ENCODE measurements at regions not wholly inside any gene's neighbourhood (a gene's known extent, or its start where the extent isn't known, plus 50 kb on each side); places are given as distances from the start of the nearest gene placed in this dataset.

DNA sequence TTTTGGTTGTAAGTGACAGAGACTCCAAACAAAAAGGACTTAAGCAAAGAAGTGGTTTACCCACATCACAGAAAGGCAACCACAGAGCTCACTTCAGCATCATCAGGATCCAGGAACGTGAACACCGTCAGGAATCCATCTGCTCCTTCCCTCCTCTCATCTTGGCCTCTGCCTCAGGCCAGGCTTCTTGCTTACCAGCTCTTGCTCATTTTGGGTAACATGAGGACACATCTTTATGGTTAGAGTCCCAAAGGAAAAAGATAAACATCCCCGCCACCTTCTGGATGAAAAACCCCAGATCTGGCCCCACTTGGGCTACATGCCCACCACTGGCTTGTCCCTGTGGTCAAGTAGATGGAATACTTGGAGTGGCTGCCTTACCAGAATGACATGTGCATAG lies 176.8 kb upstream of the RPL34 start:
- Histone ChIP-seq H3K4me2 (no peak overlapping the region), H3K9me3 (no peaks in the 10 kb centered on the region), H4K20me1 (ENCODE audit: insufficient read depth) (no peaks in the 10 kb centered on the region), H3K27me3 (ENCODE audit: insufficient read depth) (peaks cover 41% of the 10 kb centered on the region), H2AFZ (ENCODE audit: low read depth) (no peak overlapping the region), H3K9ac (no peak overlapping the region), H3K79me2 (ENCODE audit: insufficient read depth) (no peaks in the 10 kb centered on the region), H3K27ac (ENCODE audit: low read depth in 2 of 2, low read length in 1 of 2) (no peak overlapping the region), H3K9me2 (no peaks in the 10 kb centered on the region), H3K36me3 (replicated peaks in 1 of 2; ENCODE audit: control insufficient read depth in 1 of 2, insufficient read depth in 2 of 2, low read length in 1 of 2) (no peaks in the 10 kb centered on the region), H3F3A (replicated peaks; ENCODE audit: insufficient read depth) (no peaks in the 10 kb centered on the region), H3K4me3 (ENCODE audit: low read depth in 2 of 2, low read length in 1 of 2) (no peak overlapping the region), H3K4me1 (ENCODE audit: control insufficient read depth in 1 of 2, insufficient read depth in 2 of 2, low read depth in 1 of 2, low read length in 1 of 2) (peaks cover 0 to 5% of the 10 kb centered on the region in 2 experiments; a peak in 1 of 4 replicates)
- 7% methylated on average over 3 of the region's 3 CpGs for WGBS (ENCODE audit: low lambda C conversion rate)
- ChIA-PET POLR2A (no interaction called here), CTCF (interaction anchor here (1.6 kb wide), 1 partner anchor 13 kb away, joined by 4 read pairs; no protein-coding TSS in a partner anchor)
- no peak for DNase-seq
- TF ChIP-seq, protein P1, sequence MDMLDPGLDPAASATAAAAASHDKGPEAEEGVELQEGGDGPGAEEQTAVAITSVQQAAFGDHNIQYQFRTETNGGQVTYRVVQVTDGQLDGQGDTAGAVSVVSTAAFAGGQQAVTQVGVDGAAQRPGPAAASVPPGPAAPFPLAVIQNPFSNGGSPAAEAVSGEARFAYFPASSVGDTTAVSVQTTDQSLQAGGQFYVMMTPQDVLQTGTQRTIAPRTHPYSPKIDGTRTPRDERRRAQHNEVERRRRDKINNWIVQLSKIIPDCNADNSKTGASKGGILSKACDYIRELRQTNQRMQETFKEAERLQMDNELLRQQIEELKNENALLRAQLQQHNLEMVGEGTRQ (IDR thresholded peaks at IDR 0.05; ENCODE audit: borderline replicate concordance, low read depth, low read length) = no peak
- no peak for TF ChIP-seq POLR2AphosphoS5 (IDR thresholded peaks at IDR 0.05; ENCODE audit: low read depth, low read length)
- no peak for TF ChIP-seq YY1 (IDR thresholded peaks at IDR 0.05; ENCODE audit: low read depth)
- TF ChIP-seq RXRA (IDR thresholded peaks at IDR 0.05; ENCODE audit: borderline replicate concordance, low read depth) = no peak
- no peak for TF ChIP-seq GATA2 (CRISPR knock-in tag; IDR thresholded peaks at IDR 0.05)
- TF ChIP-seq TCF12 (IDR thresholded peaks at IDR 0.05) = no peak
- TF ChIP-seq, protein P2, sequence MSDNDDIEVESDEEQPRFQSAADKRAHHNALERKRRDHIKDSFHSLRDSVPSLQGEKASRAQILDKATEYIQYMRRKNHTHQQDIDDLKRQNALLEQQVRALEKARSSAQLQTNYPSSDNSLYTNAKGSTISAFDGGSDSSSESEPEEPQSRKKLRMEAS (IDR thresholded peaks at IDR 0.05; ENCODE audit: low read depth) = no peak
- no peak for TF ChIP-seq NRF1 (IDR thresholded peaks at IDR 0.05; ENCODE audit: low read depth, low read length)
- TF ChIP-seq, protein P3, sequence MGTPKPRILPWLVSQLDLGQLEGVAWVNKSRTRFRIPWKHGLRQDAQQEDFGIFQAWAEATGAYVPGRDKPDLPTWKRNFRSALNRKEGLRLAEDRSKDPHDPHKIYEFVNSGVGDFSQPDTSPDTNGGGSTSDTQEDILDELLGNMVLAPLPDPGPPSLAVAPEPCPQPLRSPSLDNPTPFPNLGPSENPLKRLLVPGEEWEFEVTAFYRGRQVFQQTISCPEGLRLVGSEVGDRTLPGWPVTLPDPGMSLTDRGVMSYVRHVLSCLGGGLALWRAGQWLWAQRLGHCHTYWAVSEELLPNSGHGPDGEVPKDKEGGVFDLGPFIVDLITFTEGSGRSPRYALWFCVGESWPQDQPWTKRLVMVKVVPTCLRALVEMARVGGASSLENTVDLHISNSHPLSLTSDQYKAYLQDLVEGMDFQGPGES (IDR thresholded peaks at IDR 0.05; ENCODE audit: low read depth, low read length) = no peak
- TF ChIP-seq, protein P4, sequence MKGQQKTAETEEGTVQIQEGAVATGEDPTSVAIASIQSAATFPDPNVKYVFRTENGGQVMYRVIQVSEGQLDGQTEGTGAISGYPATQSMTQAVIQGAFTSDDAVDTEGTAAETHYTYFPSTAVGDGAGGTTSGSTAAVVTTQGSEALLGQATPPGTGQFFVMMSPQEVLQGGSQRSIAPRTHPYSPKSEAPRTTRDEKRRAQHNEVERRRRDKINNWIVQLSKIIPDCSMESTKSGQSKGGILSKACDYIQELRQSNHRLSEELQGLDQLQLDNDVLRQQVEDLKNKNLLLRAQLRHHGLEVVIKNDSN (IDR thresholded peaks at IDR 0.05; ENCODE audit: borderline replicate concordance, low read depth) = no peak
- TF ChIP-seq SIN3A (IDR thresholded peaks at IDR 0.05; ENCODE audit: borderline replicate concordance, low read depth, low read length) = no peak
- no peak for TF ChIP-seq MEF2A (IDR thresholded peaks at IDR 0.05; ENCODE audit: borderline replicate concordance, low read depth)
- no peak for TF ChIP-seq ZBTB33 (IDR thresholded peaks at IDR 0.05; ENCODE audit: borderline replicate concordance, low read depth)
- TF ChIP-seq, protein P5, sequence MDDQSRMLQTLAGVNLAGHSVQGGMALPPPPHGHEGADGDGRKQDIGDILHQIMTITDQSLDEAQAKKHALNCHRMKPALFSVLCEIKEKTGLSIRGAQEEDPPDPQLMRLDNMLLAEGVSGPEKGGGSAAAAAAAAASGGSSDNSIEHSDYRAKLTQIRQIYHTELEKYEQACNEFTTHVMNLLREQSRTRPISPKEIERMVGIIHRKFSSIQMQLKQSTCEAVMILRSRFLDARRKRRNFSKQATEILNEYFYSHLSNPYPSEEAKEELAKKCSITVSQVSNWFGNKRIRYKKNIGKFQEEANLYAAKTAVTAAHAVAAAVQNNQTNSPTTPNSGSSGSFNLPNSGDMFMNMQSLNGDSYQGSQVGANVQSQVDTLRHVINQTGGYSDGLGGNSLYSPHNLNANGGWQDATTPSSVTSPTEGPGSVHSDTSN (IDR thresholded peaks at IDR 0.05) = no peak
- no peak for TF ChIP-seq FOSL2 (IDR thresholded peaks at IDR 0.05; ENCODE audit: borderline replicate concordance, low read depth)
- no peak for TF ChIP-seq SMC3 (IDR thresholded peaks at IDR 0.05; ENCODE audit: low read depth, low read length)
